Posterior cingulate gyrus (tissue), 11 donors: ENCODE measurements at regions not wholly inside any gene's neighbourhood (a gene's known extent, or its start where the extent isn't known, plus 50 kb on each side); places are given as distances from the start of the nearest gene placed in this dataset.
A peak's percentile ranks its signal among the peaks of the same experiment; 100 is the strongest.

Experiments used
- DNase-seq, 10 donors: peaks; one replicate each; pipeline versions ENCODE4 v3.0.0 to v3.0.0-alpha.2; 2020 to 2021; ENCODE audit warnings: mixed read lengths in 3 of 10
- intact Hi-C: fragments of 100-400 bp; cut with DNase I; formaldehyde crosslinking; loops from one replicate; pipeline ENCODE4 v1.15.1; 2023

- DNase-seq: peak in 1 of 10 donors; percentile 31
These were observed 96.0 kb upstream of the MYCN start for GRCh38 chr2:15844211-15844801.

GRCh38 chr2:15845294-15845693 lies 95.1 kb upstream of the MYCN start:
- DNase-seq: peak in 1 of 10 donors; percentile 5
- intact Hi-C loops: no loop called here

More at GRCh38 chr2:15844211-15844801, 96.0 kb upstream of the MYCN start:
- intact Hi-C loops: no loop called here

DNA sequence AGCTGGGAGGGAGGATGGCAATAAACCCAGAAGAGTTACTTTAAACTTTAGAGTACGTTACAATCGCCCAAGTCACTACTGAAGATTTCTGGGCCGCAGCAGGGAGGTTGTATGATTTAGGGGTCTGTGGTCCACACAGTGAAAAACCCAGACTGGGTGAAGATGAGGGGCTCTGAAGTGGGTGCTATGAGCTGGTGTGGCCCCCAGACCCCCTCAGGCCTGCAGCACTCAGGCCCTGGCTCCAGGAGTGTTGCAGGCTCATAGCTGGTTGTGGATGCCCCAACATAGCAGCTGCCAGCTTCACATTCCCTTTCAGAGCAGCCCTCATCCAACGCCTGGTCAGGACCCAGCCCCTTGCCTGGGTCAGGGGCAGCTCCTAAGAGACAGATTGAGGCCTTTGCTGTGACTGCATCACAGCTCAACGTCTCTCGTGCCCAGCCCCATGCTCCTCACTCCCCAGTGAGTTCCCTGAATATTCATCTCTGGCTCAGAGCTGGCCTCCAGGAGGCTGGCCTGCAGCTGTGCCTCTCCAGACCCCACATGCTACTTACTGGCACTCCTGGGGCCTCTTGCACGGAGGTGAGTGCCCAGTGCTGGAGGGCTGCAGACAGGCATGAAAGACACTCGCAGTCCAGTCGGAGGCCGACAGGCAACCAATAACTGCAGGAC lies 94.5 kb upstream of the MYCN start:
- intact Hi-C loops: no loop called here

GRCh38 chr2:15846626-15847025 lies 93.7 kb upstream of the MYCN start:
- intact Hi-C loops: no loop called here
- peak in 6 of 10 donors; percentile 30 to 86 (median 67) for DNase-seq

More for the DNA sequence above, 94.5 kb upstream of the MYCN start:
- DNase-seq: peak in 2 of 10 donors; percentile 49 to 55

- no peak for DNase-seq
- intact Hi-C loops: no loop called here
These were observed 89.8 kb upstream of the MYCN start for GRCh38 chr2:15850534-15850933.

DNA sequence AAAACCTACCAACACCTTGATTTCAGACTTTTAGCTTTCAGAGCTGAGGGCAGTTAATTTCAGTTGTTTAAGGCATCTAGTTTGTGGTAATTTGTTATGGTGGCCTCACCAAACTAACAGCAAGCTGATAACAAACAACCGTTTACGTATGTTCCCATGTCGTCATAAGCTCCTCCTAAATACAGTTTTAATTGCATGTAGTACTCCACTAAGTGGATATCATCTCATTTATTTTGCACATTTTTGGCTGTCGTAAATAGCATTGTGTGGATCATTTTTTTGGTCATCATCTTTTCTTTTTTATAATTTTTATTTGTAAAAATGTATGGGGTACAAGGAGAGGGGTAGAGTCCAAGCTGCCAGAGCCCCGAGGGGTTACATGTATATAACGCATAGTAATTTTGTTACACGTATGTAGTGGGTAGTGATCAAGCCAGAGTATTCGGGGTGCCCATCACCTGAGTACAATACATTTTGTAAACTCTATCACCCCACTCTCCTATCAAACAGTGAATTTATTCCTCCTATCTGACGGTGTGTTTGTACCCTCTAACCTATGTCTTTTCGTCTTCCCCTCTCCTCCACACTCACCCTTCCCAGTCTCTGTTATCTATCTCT lies 89.2 kb upstream of the MYCN start:
- no peak for DNase-seq
- intact Hi-C loops: no loop called here

- intact Hi-C loops: no loop called here
- no peak for DNase-seq
These were observed 87.5 kb upstream of the MYCN start for GRCh38 chr2:15852811-15853210.

DNA sequence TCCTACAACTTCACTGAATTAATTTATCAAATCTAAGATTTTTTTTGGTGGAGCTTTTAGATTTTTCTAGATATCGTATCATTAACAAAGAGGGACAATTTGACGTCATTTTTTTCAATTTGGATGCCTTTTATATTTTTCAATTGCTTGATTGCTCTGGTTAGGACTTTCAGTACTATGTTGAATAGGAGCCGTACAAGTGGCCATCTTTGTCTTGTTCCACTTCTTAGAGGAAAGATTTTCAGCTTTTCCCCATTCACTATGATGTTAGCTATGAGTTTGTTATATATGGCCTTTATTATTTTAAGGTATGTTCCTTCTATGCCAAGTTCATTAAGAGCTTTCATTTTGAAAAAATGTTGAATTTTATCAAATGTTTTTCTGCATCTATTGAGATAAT lies 86.4 kb upstream of the MYCN start:
- intact Hi-C loops: no loop called here
- no peak for DNase-seq

GRCh38 chr2:15855766-15856260 lies 84.5 kb upstream of the MYCN start:
- intact Hi-C loops: no loop called here

GRCh38 chr2:15856318-15856717 lies 84.0 kb upstream of the MYCN start:
- no peak for DNase-seq
- intact Hi-C loops: no loop called here

More at GRCh38 chr2:15855766-15856260, 84.5 kb upstream of the MYCN start:
- no peak for DNase-seq

DNA sequence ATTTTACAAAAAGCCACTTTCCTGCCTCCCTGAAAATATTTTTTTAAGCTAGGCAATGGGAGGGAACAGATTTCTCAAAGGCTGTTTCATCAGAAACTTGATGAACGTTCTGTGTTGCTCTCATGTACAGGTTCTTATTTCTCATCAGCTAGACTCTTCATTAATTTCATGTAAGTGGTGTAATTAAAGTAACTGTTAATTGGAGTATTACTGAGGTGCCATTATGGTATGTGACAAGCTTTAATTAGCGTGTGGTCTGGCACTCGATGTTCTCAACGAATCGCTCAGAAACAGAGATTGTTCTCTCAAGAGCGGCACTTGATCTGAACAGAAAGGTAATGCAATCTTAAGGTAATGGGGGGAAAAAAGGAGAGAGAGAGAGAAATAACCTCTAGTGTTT lies 81.9 kb upstream of the MYCN start:
- no peak for DNase-seq
- intact Hi-C loops: no loop called here

GRCh38 chr2:15860051-15860663 lies 80.2 kb upstream of the MYCN start:
- no peak for DNase-seq
- intact Hi-C loops: no loop called here

- intact Hi-C loops: no loop called here
- no peak for DNase-seq
These were observed 79.6 kb upstream of the MYCN start for GRCh38 chr2:15860760-15861159.

GRCh38 chr2:15861172-15861822 lies 79.1 kb upstream of the MYCN start:
- intact Hi-C loops: no loop called here
- DNase-seq: no peak

DNA sequence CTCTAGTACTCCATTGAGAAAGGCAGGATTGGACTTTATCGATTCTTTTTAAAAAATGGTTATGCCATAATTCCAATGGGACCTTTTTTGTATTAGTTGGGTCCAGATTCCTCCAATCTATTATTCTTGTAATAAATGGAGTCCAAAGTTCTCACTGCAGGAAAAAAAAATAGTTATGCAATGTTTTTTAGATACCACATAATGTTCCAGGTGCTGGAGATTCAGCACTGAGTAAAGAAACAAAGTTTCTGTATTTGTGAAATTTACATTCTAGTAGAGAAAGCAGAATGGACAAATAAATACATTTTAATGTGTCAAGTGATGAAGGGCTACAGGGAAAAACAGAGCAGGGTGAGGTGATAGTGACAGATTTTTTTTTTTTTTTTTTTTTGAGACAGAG lies 78.5 kb upstream of the MYCN start:
- DNase-seq: no peak

DNA sequence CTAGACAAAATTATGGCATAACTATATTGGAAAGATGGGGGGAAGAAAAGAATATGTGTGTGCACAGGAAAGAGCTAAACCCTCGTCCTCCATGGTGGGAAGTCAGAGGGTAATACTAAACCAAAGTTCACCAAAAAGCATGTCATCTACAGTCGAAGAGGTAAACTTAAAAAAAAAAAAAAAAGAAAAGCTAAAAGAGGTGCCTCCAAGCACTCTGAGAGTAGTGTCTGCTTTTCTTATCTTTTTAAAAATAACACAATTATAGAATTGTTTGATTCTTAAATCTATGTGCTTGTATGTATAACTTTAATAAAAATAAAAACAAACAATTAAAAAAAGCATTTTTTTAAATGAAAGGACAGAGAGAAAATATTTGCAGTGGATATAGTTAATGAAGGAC lies 77.3 kb upstream of the MYCN start:
- no peak for DNase-seq

More for the DNA sequence above, 78.5 kb upstream of the MYCN start:
- intact Hi-C loops: no loop called here

GRCh38 chr2:15863494-15864175 lies 76.7 kb upstream of the MYCN start:
- intact Hi-C loops: no loop called here
- DNase-seq: no peak

More for the DNA sequence above, 77.3 kb upstream of the MYCN start:
- intact Hi-C loops: no loop called here

GRCh38 chr2:15864176-15864769 lies 76.1 kb upstream of the MYCN start:
- intact Hi-C loops: no loop called here
- DNase-seq: no peak

- no peak for DNase-seq
- intact Hi-C loops: no loop called here
These were observed 74.4 kb upstream of the MYCN start for GRCh38 chr2:15865923-15866322.
